ENCODE measurements at regions not wholly inside any gene's neighbourhood (a gene's known extent, or its start where the extent isn't known, plus 50 kb on each side); places are given as distances from the start of the nearest gene placed in this dataset.
A peak's percentile ranks its signal among the peaks of the same experiment; 100 is the strongest.

DNA sequence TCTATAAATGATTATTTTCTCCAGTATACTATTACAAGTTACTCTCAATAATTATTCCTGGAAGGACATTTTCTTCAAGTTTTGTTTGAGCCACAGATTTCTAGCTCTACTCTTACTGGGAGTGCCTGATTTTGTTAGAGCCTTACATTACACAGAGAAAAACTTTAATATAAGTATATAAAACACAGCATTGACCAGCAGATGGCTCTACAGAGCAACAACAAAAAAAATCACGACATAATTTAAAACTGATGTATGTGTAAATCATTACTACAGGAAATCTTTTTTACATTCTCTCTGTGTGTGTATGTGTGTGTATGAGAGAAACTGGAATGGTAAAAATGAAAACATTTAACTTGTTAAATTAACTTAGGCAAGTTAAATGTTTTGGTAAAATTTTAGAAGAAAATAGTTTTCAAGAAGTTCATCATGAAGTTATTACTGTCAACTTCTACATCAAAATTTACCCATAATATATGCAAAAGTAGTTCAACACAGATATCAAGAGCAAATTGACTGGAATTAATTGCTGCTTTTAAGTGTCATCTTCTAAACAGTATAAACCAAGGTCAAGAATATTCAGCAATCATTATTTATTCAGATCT, 103.3 kb downstream of the MDH1 start:
- H3K4me3 ChIP-seq (replicated peaks; ENCODE audit: low read depth, low read length), result no peak overlapping the region
- TF ChIP-seq, protein P1, sequence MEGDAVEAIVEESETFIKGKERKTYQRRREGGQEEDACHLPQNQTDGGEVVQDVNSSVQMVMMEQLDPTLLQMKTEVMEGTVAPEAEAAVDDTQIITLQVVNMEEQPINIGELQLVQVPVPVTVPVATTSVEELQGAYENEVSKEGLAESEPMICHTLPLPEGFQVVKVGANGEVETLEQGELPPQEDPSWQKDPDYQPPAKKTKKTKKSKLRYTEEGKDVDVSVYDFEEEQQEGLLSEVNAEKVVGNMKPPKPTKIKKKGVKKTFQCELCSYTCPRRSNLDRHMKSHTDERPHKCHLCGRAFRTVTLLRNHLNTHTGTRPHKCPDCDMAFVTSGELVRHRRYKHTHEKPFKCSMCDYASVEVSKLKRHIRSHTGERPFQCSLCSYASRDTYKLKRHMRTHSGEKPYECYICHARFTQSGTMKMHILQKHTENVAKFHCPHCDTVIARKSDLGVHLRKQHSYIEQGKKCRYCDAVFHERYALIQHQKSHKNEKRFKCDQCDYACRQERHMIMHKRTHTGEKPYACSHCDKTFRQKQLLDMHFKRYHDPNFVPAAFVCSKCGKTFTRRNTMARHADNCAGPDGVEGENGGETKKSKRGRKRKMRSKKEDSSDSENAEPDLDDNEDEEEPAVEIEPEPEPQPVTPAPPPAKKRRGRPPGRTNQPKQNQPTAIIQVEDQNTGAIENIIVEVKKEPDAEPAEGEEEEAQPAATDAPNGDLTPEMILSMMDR (IDR thresholded peaks at IDR 0.05; ENCODE audit: low read depth, low read length, missing control alignments), result peak; percentile 35
- peak; percentile 51 for DNase-seq (ENCODE audit: extremely low read depth, low read depth)

DNA sequence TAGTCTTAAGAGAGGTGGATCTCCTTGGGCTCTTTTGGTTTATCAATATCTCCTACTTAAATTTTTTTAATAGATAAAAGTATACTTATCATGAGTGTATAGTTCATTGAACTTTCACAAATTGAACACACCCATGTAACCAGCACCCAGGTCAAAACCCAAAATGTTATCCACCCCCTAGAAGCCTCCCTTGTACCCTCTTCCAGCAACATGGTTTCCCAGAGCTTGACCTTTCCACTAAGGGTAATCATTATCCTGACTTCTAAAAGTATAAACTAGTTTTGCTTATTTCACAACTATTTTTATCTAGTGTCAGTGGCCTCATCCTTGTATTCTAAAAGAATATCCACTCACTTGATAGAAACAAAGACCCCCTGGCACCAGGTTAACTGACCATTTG, 106.8 kb downstream of the MDH1 start:
- TF ChIP-seq, protein P1 (IDR thresholded peaks at IDR 0.05; ENCODE audit: low read depth, low read length, missing control alignments), result no peak
- no peak for DNase-seq (ENCODE audit: extremely low read depth, low read depth)
- no peak overlapping the region for H3K4me3 ChIP-seq (replicated peaks; ENCODE audit: low read depth, low read length)

DNA sequence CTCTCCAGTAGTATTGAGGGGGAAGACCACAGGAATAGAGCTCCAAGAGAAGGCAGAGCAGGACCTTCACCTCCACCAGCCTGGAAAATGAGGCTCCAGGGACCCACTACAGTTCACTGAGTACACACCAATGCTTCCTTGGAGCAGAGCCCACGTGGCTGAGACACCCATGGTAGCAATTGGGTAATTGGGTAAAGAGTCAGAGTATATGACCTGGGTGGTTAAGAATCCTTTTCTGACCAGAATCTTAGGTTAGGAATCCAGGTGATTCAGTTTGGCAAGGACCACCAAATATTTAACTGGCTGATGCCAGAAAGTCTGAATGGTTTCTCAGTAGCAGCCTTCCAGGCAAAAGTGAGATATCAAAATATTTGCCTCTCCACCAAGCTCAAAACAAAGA, 107.7 kb downstream of the MDH1 start:
- TF ChIP-seq, protein P1 (IDR thresholded peaks at IDR 0.05; ENCODE audit: low read depth, low read length, missing control alignments), result no peak
- no peak for DNase-seq (ENCODE audit: extremely low read depth, low read depth)
- H3K4me3 ChIP-seq (replicated peaks; ENCODE audit: low read depth, low read length), result no peak overlapping the region

DNA sequence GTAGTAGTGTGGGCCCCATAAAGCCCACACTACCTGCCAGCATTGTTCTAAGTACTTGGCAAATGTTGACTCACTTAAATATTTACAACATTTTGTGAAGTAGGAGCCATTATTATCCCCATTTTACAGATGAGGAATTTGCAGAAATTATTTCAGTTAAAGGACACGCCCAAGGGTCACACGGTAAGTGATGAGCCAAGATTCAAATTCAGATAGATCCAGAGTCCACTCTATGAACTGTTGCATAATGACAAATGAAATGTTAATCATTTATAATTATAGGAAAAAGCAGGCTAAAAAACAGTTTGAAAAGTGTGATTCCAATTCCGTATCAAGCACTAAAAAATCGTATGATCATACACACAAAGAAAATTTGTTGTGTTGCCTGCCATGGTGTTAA, 108.4 kb downstream of the MDH1 start:
- DNase-seq (ENCODE audit: extremely low read depth, low read depth), result no peak
- H3K4me3 ChIP-seq (replicated peaks; ENCODE audit: low read depth, low read length), result no peak overlapping the region
- TF ChIP-seq, protein P1 (IDR thresholded peaks at IDR 0.05; ENCODE audit: low read depth, low read length, missing control alignments), result no peak

DNA sequence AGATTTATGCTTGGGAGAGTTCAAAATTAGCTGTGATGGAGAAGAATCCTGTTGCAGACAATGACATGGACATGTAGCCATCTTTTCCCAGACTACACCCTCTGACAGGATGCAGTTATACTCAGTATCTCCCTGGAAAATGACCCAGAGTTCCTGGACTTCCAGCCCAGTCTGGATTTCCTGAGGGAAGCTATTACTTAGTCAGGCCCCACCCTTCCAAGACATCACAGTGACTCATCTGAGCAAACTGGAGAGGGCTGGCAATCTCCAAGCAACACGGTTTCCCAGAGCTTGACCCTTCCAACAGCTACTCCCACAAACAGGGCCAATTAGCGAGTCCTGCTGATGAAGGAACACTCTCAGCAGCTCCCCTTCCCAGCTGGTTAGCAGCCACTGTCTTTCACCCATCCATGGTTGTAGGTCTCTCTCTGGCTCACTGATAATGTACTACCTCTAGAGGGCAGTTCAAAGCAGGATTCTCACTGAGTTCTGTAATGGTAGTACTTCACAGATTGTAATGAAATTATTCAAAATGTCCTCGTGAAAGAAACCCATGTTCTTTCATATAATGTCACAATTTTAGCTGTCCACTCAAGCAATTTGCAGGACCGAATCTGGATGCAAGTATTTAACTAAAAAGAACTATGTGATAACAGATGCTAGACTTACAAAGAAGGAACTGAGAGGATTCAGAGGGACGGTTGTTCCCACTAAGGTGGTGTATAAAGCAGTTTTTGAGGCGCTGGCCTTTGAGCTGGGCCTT, 110.2 kb downstream of the MDH1 start:
- TF ChIP-seq, protein P1 (IDR thresholded peaks at IDR 0.05; ENCODE audit: low read depth, low read length, missing control alignments), result peak; percentile 62
- H3K4me3 ChIP-seq (replicated peaks; ENCODE audit: low read depth, low read length), result no peak overlapping the region
- peak; percentile 96 for DNase-seq (ENCODE audit: extremely low read depth, low read depth)

DNA sequence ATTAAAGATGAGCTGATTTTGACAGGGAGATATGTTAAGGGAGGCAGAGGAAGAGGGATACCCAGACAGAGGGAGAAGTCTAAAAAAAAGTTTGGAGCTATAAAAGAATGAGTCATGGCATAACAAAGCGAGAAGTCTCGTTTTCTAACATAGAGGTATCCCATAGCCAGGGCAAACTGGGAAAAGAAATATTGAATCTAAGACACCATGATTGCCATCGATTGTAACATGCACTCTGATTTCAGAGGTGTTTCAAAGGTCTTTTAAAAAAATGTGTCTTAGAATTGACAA, 110.7 kb downstream of the MDH1 start:
- H3K4me3 ChIP-seq (replicated peaks; ENCODE audit: low read depth, low read length), result no peak overlapping the region
- TF ChIP-seq, protein P1 (IDR thresholded peaks at IDR 0.05; ENCODE audit: low read depth, low read length, missing control alignments), result no peak
- DNase-seq (ENCODE audit: extremely low read depth, low read depth), result no peak

Measured in HFF-Myc (cell line).